GM23338 (cell line): ENCODE measurements at regions not wholly inside any gene's neighbourhood (a gene's known extent, or its start where the extent isn't known, plus 50 kb on each side); places are given as distances from the start of the nearest gene placed in this dataset.

Source experiments
- CREB1 ChIP-seq: fragments of 250-450 bp; sonication (Bioruptor Pico); IDR thresholded peaks from 2 replicates; pipeline ENCODE4 v1.5.0; 2020; ENCODE audit warnings: low read depth, mild to moderate bottlenecking, moderate library complexity
- CTCF ChIP-seq, 2 experiments: fragments of 200-600 bp in 1 of 2; sonication (generic) in 1 of 2; conservative IDR thresholded peaks; 2 replicates each; pipeline versions ENCODE4 v1.5.1 to v1.6.1; 2016 to 2017; ENCODE audit warnings: antibody characterized with exemption in 2 of 2, low read depth in 2 of 2, mild to moderate bottlenecking in 2 of 2, moderate library complexity in 1 of 2
- EZH2 ChIP-seq: fragments of 200-600 bp; sonication (generic); IDR thresholded peaks from one replicate; pipeline ENCODE4 v1.8.0; 2017; ENCODE audit warnings: antibody characterized with exemption, mild to moderate bottlenecking, low read depth; ENCODE audit not compliant: unreplicated experiment
- EZH2phosphoT487 ChIP-seq: fragments of 200-600 bp; sonication (generic); IDR thresholded peaks from one replicate; pipeline ENCODE4 v1.8.1; 2018; ENCODE audit warnings: antibody characterized with exemption; ENCODE audit not compliant: unreplicated experiment
- JUNB ChIP-seq: IDR thresholded peaks from one replicate; pipeline ENCODE4 v1.6.1; 2016; ENCODE audit warnings: antibody characterized with exemption; ENCODE audit not compliant: unreplicated experiment
- NANOG ChIP-seq: IDR thresholded peaks from 2 replicates; pipeline ENCODE4 v1.6.1; 2016; ENCODE audit warnings: antibody characterized with exemption, borderline replicate concordance
- POLR2AphosphoS5 ChIP-seq: IDR thresholded peaks from 2 replicates; pipeline ENCODE4 v1.6.1; 2016; ENCODE audit warnings: antibody characterized with exemption, low read depth
- REST ChIP-seq: IDR thresholded peaks from one replicate; pipeline ENCODE4 v1.6.1; 2018; ENCODE audit warnings: antibody characterized with exemption; ENCODE audit not compliant: unreplicated experiment
- STAT1 ChIP-seq: IDR thresholded peaks from one replicate; pipeline ENCODE4 v1.6.1; 2016; ENCODE audit warnings: antibody characterized with exemption; ENCODE audit not compliant: unreplicated experiment
- ZNF114 ChIP-seq: fragments of 250-450 bp; sonication (Bioruptor Pico); IDR thresholded peaks from 2 replicates; pipeline ENCODE4 v1.5.0; 2020; ENCODE audit warnings: mild to moderate bottlenecking, moderate library complexity
- ZNF331 ChIP-seq: fragments of 250-450 bp; sonication (Bioruptor Pico); IDR thresholded peaks from 2 replicates; pipeline ENCODE4 v1.5.0; 2020; ENCODE audit warnings: low read depth, mild to moderate bottlenecking, moderate library complexity
- ZNF462 ChIP-seq: fragments of 250-450 bp; sonication (Bioruptor Pico); IDR thresholded peaks from 2 replicates; pipeline ENCODE4 v1.5.0; 2020; ENCODE audit warnings: mild to moderate bottlenecking, moderate library complexity
- TF ChIP-seq, protein P1 (sequence below): IDR thresholded peaks from 2 replicates; pipeline ENCODE4 v1.6.1; 2016; ENCODE audit warnings: antibody characterized with exemption

DNA sequence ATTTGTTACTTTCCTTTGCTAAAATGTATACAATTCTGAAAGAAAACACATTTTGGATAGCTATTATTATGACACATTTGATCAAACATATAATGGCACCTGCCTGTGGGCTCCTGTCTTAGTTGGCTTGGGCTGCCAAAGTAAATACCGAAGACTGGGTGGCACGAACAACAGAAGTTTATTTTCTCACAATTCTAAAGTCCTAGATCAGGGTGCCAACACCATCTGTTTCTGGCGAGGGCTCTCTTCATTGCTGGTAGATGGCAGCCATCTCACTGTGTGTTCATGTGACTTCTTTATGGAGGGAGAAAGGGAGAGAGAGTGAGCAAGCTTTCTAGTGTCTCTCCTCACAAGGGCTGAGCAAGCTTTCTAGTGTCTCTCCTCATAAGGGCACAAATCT is 195.8 kb upstream of the FAM3C start:
- TF ChIP-seq CTCF (conservative IDR thresholded peaks at IDR 0.05; ENCODE audit: low read depth in 2 of 2): no peak
- no peak for TF ChIP-seq REST
- no peak for TF ChIP-seq CREB1
- no peak for TF ChIP-seq POLR2AphosphoS5
- no peak for TF ChIP-seq JUNB
- no peak for TF ChIP-seq EZH2
- TF ChIP-seq STAT1: no peak
- TF ChIP-seq EZH2phosphoT487: no peak
- no peak for TF ChIP-seq NANOG
- no peak for TF ChIP-seq ZNF114 (CRISPR knock-in tag)
- no peak for TF ChIP-seq ZNF462 (CRISPR knock-in tag)
- TF ChIP-seq, protein P1, sequence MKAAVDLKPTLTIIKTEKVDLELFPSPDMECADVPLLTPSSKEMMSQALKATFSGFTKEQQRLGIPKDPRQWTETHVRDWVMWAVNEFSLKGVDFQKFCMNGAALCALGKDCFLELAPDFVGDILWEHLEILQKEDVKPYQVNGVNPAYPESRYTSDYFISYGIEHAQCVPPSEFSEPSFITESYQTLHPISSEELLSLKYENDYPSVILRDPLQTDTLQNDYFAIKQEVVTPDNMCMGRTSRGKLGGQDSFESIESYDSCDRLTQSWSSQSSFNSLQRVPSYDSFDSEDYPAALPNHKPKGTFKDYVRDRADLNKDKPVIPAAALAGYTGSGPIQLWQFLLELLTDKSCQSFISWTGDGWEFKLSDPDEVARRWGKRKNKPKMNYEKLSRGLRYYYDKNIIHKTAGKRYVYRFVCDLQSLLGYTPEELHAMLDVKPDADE: no peak
- TF ChIP-seq ZNF331 (CRISPR knock-in tag): no peak
